GM12891 (cell line): ENCODE measurements at regions not wholly inside any gene's neighbourhood (a gene's known extent, or its start where the extent isn't known, plus 50 kb on each side); places are given as distances from the start of the nearest gene placed in this dataset.

Source experiments
- PAX5 ChIP-seq: IDR thresholded peaks from 2 replicates; pipeline ENCODE4 v1.6.1; 2011; ENCODE audit warnings: low read length, moderate library complexity, mild to moderate bottlenecking; ENCODE audit not compliant: insufficient read depth, severe bottlenecking
- POLR2A ChIP-seq: IDR thresholded peaks from 2 replicates; pipeline ENCODE4 v1.6.1; 2011; ENCODE audit warnings: low read depth, low read length, control low read depth
- POLR2AphosphoS5 ChIP-seq: IDR thresholded peaks from 2 replicates; pipeline ENCODE4 v1.6.1; 2011; ENCODE audit warnings: low read depth, low read length, control low read depth
- POU2F2 ChIP-seq: IDR thresholded peaks from 2 replicates; pipeline ENCODE4 v1.6.1; 2011; ENCODE audit warnings: low read depth, mild to moderate bottlenecking, control low read depth, low read length, moderate library complexity
- SPI1 ChIP-seq: IDR thresholded peaks from 2 replicates; pipeline ENCODE4 v1.6.1; 2011; ENCODE audit warnings: low read depth, low read length, control low read depth
- TAF1 ChIP-seq: IDR thresholded peaks from 2 replicates; pipeline ENCODE4 v1.6.1; 2011; ENCODE audit warnings: low read depth, low read length, control low read depth

- TF ChIP-seq POLR2A: no peak
- no peak for TF ChIP-seq TAF1
- no peak for TF ChIP-seq POLR2AphosphoS5
- TF ChIP-seq SPI1: no peak
- TF ChIP-seq PAX5: no peak
- TF ChIP-seq POU2F2: no peak
These were observed 636.3 kb downstream of the TSN start for GRCh38 chr2:122391726-122392125.
